ENCODE measurements at regions not wholly inside any gene's neighbourhood (a gene's known extent, or its start where the extent isn't known, plus 50 kb on each side); places are given as distances from the start of the nearest gene placed in this dataset.

DNA sequence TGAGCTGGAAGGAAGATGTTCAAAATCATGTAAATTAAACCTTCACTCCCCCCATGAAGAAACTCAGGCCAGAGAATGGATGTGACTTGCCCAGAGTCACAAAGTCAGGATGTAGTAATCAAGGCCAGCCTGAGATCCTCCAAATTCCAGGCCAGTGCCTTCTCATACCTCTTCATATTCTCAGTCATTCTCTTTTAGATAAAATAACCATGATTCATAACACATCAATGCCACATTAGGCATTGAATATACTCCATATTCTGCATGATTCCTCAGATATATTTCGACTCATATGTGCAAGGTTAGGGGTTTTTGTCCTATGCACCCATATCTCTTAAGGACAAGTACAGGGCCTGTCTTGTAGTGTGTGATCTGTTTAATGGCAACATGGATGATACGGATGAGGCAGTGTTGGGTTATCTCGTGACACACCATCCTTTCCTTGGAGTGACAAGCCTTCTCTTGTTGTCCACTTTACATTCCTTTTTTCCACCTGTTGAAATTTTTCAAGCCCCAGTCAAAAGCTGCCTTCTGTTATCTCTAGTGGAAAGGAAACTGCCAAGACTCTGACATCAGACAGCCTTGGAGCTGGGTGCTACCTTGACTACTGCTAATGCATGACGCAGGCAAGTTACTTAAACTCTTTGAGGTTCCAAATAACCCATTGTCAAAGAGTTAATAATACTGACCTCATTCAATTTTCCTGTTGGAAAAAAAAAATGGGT, 227.5 kb upstream of the NR4A3 start:
- no peak for DNase-seq

- DNase-seq: peak; percentile 5 to 63
Observed at GRCh38 chr9:99595796-99596195, 225.9 kb upstream of the NR4A3 start.

GRCh38 chr9:99601571-99602111, 220.0 kb upstream of the NR4A3 start:
- DNase-seq: no peak

GRCh38 chr9:99602854-99603253, 218.8 kb upstream of the NR4A3 start:
- DNase-seq: no peak

DNA sequence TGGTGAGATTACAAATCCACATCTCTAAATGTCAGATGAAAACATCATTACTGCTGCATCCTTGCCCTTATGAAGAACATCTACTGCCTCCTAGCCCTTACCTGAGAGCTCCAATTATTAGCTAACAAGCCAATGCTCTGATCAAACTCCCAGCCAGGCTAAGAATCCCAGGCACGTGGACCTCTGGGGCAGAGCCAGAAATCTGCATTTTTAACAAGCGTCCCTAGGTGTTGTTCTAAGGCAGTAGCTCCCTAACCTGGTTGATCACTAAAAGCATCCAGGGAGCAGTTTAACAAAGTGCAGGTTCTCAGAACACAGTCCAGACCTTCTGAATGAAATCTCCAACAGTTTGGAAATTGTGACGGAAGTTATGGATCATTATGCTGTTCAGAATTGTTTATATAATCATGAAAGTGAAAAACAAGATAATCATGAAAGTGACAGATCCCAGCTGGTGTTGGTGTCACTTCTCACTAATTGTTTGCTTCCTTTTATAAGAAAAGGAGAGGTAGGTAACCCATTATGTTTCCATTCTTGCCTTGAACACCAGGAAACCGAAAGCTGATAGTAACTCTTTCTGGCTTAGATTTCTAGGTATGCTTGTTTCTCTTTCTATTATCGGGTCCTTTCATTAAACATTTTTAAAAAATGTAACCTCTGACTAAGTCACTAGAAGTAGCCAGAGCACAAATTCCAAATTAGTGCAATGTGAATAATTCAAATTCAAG, 216.5 kb upstream of the NR4A3 start:
- DNase-seq: no peak

DNA sequence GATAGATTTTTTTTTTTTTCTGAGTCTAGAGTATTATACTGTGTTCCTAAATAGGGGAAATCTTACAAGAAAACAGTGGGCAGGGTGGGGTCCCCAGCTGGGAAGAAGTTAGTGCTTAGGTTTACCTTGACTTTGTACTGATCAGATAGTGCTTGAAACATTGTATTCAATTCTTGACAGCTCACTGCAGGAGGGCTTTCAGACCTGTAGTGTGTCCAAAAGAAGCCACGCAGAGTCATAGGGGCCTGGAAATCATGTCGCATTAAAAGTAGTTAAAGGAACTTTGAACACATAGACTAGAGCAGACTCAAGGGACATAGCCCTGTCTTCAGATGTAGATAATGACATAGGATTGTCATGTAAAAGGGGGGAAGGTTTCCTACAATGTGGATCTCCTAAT, 215.4 kb upstream of the NR4A3 start:
- DNase-seq: no peak

DNA sequence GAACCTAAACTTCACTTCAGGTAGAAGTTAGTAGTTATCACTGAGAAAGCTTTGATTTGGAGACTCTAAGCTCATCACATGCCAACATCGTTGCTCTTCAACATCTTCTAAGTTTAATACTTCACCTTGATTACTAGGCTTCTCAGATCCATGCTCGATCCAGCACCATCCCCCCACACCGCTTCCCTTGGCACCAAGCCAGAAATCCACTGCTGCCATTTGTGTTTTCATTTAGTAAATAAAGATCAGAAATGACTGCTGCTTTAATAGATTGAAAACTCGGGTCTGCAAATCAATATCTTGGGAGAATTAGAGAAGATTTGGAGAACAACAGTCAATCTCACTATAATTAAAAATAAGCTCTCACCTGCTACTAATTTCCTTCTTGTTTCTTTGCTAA, 214.7 kb upstream of the NR4A3 start:
- DNase-seq: no peak

- DNase-seq: no peak
Observed at GRCh38 chr9:99607842-99608448, 213.7 kb upstream of the NR4A3 start.

DNA sequence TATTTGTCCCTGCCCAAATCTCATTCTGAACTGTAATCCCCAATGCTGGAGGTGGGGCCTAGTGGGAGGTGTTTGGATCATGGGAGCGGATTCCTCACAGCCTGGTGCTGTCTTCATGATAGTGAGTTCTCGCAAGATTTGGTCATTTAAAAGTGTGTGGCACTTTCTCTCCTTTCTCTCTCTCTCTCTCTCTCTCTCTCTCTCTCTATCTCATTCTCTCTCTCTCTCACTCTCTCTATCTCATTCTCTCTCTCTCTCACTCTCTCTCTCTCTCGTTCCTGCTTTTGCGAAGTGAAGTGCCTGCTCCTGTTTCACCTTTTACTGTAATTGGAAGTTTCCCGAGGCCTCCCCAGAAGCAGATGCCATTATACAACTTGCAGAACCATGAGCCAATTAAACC, 207.3 kb upstream of the NR4A3 start:
- DNase-seq: no peak

- no peak for DNase-seq
Observed at GRCh38 chr9:99621040-99621439, 200.6 kb upstream of the NR4A3 start.

GRCh38 chr9:99622679-99623078, 199.0 kb upstream of the NR4A3 start:
- DNase-seq: no peak

DNA sequence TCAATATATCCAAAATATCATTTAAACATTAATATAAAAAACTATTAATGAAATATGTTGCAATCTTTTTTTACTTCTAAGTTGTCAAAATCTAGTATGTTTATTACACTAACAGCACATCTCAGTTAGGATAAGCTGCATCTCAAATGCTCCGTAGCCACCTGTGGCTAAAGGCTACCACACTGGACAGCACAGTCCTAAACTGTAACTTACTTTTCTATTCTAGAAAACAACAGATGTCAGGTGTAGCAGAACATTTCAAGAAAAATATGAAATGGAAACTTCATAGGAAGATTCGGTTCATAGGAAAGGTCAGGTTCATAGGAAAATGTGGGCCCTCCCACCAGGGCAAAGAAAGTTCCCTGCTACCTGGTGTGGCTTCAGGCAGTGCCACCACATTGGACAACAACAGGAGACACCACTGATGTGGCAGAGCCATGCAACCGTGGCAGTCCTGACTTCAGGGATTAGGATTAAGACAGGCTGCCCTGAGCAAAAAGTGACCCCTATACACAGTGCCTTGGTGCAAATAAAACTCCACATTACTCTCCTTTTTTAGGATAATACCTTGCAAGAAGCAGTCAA, 197.8 kb upstream of the NR4A3 start:
- DNase-seq: no peak

GRCh38 chr9:99624499-99625233, 197.0 kb upstream of the NR4A3 start:
- DNase-seq: no peak

DNA sequence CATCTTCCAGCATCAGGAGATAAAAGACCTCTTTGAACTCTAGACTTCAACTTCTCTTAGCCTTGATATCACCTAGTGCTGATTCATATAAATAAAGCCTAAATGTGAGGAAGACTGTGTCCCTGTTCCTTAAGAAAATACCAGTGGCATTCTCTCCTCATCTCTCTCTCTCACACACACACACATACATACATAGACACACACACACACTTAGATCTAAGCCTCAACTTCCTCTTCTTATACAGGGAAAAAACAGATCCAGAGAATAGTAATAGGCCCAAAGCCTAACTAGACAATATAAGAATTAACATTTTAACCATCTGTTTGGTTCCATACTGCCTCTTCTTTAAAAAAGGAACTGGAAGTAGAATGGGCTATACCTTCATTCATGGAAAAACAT, 195.3 kb upstream of the NR4A3 start:
- no peak for DNase-seq

DNA sequence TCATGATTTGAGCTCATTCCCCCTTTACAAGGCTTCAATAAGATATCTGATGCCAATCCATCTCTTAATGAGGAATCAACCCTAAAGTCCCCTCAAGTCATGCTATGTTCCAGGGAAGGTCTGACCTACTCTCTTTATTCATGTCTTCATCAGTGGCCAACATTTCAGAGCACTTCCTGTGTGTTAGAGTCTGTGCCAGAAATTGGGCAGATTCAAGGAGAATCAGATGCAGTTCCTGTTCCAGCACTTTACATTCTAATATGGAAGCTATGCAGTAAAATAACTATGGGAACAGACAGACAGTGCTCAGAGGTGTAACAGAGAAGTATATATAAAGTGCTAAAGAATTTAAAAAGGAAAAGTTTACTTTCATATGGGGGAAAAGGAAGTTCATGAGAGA, 193.4 kb upstream of the NR4A3 start:
- DNase-seq: no peak

- no peak for DNase-seq
Observed at GRCh38 chr9:99628849-99629620, 192.7 kb upstream of the NR4A3 start.

DNA sequence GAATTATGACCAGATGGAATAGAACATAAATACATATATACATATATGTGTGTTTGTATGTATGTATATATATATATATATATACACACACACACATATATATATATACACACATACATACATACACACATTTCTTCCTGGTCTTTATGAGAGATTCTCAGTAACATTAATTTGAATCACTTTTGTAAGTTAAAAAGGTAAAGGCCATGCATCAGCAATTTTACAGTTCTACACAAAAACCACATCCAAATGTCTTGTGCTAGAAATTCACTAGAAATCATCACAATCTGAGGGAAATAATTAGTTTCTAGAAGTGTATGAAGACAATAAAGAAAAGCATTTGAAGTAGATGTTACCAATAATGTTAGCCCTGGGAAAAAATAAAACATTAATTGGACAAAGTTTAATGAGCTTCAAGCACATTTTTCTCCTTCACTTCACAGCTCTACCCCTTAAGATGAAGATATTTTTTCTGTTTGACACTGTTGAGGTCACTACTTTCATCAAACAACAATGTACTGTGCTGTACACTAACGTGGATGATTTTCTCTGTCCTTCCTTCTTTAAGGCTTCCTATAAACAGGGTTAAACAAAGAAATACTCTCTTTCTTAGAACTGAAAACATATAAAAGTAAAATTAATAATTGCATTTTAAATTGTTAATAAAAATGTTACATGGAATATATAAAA, 189.2 kb upstream of the NR4A3 start:
- DNase-seq: no peak

DNA sequence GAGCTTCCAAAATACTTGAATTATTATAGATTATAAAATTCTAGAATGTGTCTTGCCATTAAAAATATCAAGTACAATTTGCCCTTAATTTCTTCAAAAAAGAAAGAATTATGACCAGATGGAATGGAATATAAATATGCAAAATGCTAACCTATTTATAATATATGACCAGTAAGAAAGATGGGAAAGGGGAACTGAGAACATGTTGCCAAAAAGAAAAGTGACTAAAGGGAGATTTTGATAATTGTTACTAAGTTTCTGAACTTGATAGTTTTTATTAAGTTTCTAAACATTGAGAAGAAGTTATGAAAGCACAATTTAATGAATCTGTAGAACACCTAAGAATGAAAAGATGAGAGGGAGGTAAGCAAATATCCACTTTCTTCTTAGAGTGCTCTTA, 188.4 kb upstream of the NR4A3 start:
- no peak for DNase-seq

DNA sequence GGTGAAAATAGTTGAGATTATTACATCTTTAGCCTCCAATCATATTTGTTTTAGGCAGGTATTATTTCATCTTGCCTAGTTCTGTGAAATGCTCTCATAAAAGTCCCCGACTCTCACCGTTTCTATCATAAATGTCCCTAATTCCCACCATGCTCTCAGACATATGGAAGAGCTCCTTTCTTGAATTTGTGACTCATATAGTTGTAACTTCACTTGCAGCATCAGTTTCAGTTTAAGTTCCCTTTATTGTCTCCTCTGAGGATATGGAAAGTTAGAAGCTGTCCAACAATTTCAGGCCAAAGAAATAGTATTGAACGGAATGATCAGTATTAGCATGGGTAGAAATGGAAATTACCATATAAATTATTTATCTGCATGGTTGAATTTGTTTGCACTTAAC, 187.5 kb upstream of the NR4A3 start:
- DNase-seq: no peak

GRCh38 chr9:99635032-99635431, 186.7 kb upstream of the NR4A3 start:
- no peak for DNase-seq

- DNase-seq: no peak
Observed at GRCh38 chr9:99637641-99638040, 184.0 kb upstream of the NR4A3 start.
